ENCODE measurements at regions not wholly inside any gene's neighbourhood (a gene's known extent, or its start where the extent isn't known, plus 50 kb on each side); places are given as distances from the start of the nearest gene placed in this dataset.

DNA sequence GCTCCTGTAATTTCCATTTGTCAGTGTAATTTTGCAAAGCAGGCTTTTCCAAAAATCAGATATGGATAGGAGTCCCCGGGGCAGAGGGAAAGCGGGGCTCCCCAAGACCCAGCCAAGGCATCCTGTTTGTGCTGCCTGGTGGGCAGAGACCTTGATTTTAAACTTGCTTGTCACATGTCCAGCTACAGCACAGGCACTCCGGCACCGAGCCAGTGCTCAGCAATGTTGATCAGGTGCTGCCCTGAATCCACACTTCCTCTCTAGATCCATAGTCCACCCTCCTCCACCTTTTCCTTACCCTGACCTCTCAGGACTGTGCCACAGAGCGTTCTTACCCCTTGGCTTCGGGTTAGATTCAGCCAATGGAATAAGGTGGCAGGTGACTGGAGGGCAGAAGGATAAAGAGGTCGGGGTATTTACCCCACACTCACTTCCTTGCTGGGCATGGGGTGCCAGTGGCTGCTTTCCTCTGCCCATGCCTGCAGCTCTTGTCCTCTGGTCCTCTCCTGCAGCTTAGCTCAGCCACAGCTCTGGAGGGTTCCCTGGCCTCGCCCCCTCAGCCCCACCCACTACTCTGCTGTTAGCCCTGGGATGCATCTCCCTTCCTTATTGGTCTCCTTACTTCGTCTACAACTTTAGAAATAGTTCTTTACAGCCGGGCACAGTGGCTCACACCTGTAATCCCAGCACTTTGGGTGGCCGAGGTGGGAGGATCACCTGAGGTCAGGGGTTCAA lies 80.1 kb downstream of the IRF2BPL start:
- in situ Hi-C loops (cut with MboI): no loop called here
- ChIA-PET RAD21 (ENCODE audit: unreplicated experiment) (interaction anchor here (1.0 to 11.9 kb wide), 19 partner anchors 11 to 176 kb away, joined by 3 to 285 read pairs (median 7); partner anchors contain the start of gene IRF2BPL), SMC1A (ENCODE audit: uncharacterized antibody, unreplicated experiment) (interaction anchor here (0.9 to 12.3 kb wide), 15 partner anchors 11 to 105 kb away, joined by 3 to 233 read pairs (median 4); no protein-coding TSS in a partner anchor), CTCF (interaction anchor here (0.8 to 2.9 kb wide), 17 partner anchors 8 to 147 kb away, joined by 3 to 25 read pairs (median 5); no protein-coding TSS in a partner anchor), POLR2A (interaction anchor here (0.9 to 7.0 kb wide), 13 partner anchors 6 to 115 kb away, joined by 3 to 70 read pairs (median 5); no protein-coding TSS in a partner anchor)
- H3K27ac ChIP-seq (ENCODE audit: control insufficient read depth, insufficient read depth): no peak overlapping the region
- ATAC-seq (no peak), FAIRE-seq (peak; percentile 41), DNase-seq (ENCODE audit: low read depth, low spot score) (no peak)
- no peaks in the 10 kb centered on the region for H3K9me3 ChIP-seq (replicated peaks; ENCODE audit: control insufficient read depth, insufficient read depth, low read length)
- H3K36me3 ChIP-seq (ENCODE audit: control insufficient read depth in 2 of 2, insufficient read depth in 2 of 2, low read length in 1 of 2): no peaks in the 10 kb centered on the region
- H3K9ac ChIP-seq (ENCODE audit: control insufficient read depth, insufficient read depth, low read length): no peak overlapping the region
- peak overlapping the region; percentile 69; the same call in 1 of the 2 replicates for H3K4me2 ChIP-seq (ENCODE audit: control insufficient read depth, insufficient read depth)
- TF ChIP-seq HDGF (IDR thresholded peaks at IDR 0.05) (0 out of 2 replicates have a peak, but pooled peaks have one; percentile 10), YY1 (IDR thresholded peaks at IDR 0.05; ENCODE audit: low read depth, low read length) (no peak), EED (IDR thresholded peaks at IDR 0.05; ENCODE audit: low read depth) (no peak), CBFB (IDR thresholded peaks at IDR 0.05; ENCODE audit: low read depth) (no peak), ZNF274 (IDR thresholded peaks at IDR 0.05; ENCODE audit: insufficient read depth, insufficient read length) (no peak)
- TF ChIP-seq, protein P1, sequence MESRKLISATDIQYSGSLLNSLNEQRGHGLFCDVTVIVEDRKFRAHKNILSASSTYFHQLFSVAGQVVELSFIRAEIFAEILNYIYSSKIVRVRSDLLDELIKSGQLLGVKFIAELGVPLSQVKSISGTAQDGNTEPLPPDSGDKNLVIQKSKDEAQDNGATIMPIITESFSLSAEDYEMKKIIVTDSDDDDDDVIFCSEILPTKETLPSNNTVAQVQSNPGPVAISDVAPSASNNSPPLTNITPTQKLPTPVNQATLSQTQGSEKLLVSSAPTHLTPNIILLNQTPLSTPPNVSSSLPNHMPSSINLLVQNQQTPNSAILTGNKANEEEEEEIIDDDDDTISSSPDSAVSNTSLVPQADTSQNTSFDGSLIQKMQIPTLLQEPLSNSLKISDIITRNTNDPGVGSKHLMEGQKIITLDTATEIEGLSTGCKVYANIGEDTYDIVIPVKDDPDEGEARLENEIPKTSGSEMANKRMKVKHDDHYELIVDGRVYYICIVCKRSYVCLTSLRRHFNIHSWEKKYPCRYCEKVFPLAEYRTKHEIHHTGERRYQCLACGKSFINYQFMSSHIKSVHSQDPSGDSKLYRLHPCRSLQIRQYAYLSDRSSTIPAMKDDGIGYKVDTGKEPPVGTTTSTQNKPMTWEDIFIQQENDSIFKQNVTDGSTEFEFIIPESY (IDR thresholded peaks at IDR 0.05): no peak
- H3K27me3 ChIP-seq (replicated peaks in 1 of 2; ENCODE audit: control insufficient read depth in 2 of 2, insufficient read depth in 2 of 2, low read length in 1 of 2): no peaks in the 10 kb centered on the region
- no TSS peak for BruUV-seq (replicated peaks)
- H3K4me3 ChIP-seq: no peak overlapping the region
- WGBS (ENCODE audit: insufficient coverage, insufficient replicate concordance, low lambda C conversion rate, missing lambda C conversion rate): 96% methylated on average over 11 of the region's 11 CpGs
- H4K20me1 ChIP-seq (ENCODE audit: control insufficient read depth, insufficient read depth): no peaks in the 10 kb centered on the region
- H3K4me1 ChIP-seq (ENCODE audit: control insufficient read depth, insufficient read depth, low read length): peaks cover 24% of the 10 kb centered on the region
- intact Hi-C loops (cut with micrococcal nuclease; ENCODE audit: unreplicated experiment): loop anchor here (5.0 kb wide), 1 partner anchor 71 kb away; no protein-coding TSS in a partner anchor
- H2AFZ ChIP-seq (ENCODE audit: control insufficient read depth, low read depth, low read length): no peak overlapping the region
- no peaks in the 10 kb centered on the region for H3K79me2 ChIP-seq (ENCODE audit: control insufficient read depth, insufficient read depth, low read length)

Measured in GM12878 (cell line).